ENCODE measurements at regions not wholly inside any gene's neighbourhood (a gene's known extent, or its start where the extent isn't known, plus 50 kb on each side); places are given as distances from the start of the nearest gene placed in this dataset.

- no peak for TF ChIP-seq EZH2 (IDR thresholded peaks at IDR 0.05; ENCODE audit: low read length, missing control alignments)
- TF ChIP-seq CTCF (conservative IDR thresholded peaks at IDR 0.05 in 1 of 2, IDR thresholded peaks at IDR 0.05 in 1 of 2; ENCODE audit: low read depth in 1 of 2, low read length in 2 of 2), result peak; percentile 74 to 85
These were observed 290.2 kb downstream of the BTBD3 start for GRCh38 chr20:12207875-12208274.
